A673 (cell line): ENCODE measurements at regions not wholly inside any gene's neighbourhood (a gene's known extent, or its start where the extent isn't known, plus 50 kb on each side); places are given as distances from the start of the nearest gene placed in this dataset.

Experiments
- BruUV-seq: library from RNA; stranded (reverse); fragments of 400-500 nt; replicated peaks from 2 replicates; lab custom pipeline; 2021; lab: Mats Ljungman, UMichigan
- CTCF ChIA-PET: fragments of 300-600 bp; sonication (Branson Sonifier 250); formaldehyde crosslinking; loops from one replicate; lab custom pipeline; 2022; ENCODE audit warnings: antibody characterized with exemption; lab: Charles Lee
- POLR2A ChIA-PET: fragments of 300-600 bp; sonication (Branson Sonifier 250); formaldehyde crosslinking; loops from one replicate; lab custom pipeline; 2022; ENCODE audit warnings: antibody characterized with exemption; ENCODE audit not compliant: low non-redundant PET; lab: Charles Lee
- DNase-seq: peaks from one replicate; pipeline ENCODE4 v3.0.0-alpha.2; 2015; ENCODE audit warnings: low spot score
- H3K27ac ChIP-seq: fragments of 200-600 bp; sonication (generic); 2 replicates; pipeline ENCODE4 v1.5.1; 2016; ENCODE audit warnings: mixed run types, low read depth, mild to moderate bottlenecking, mixed read lengths, antibody characterized with exemption, low read length; ENCODE audit not compliant: poor library complexity, severe bottlenecking
- H3K27me3 ChIP-seq: fragments of 200-600 bp; sonication (generic); replicated peaks from 2 replicates; pipeline ENCODE4 v1.6.1; 2017; ENCODE audit warnings: mixed run types, low read depth, mild to moderate bottlenecking, mixed read lengths, antibody characterized with exemption, low read length; ENCODE audit not compliant: insufficient read depth, poor library complexity
- H3K36me3 ChIP-seq: fragments of 200-600 bp; sonication (generic); 2 replicates; pipeline ENCODE4 v1.6.1; 2016; ENCODE audit warnings: mixed run types, mild to moderate bottlenecking, mixed read lengths, antibody characterized with exemption, low read length; ENCODE audit not compliant: insufficient read depth, poor library complexity, severe bottlenecking
- H3K4me1 ChIP-seq: fragments of 200-600 bp; sonication (generic); 2 replicates; pipeline ENCODE4 v1.6.1; 2017; ENCODE audit warnings: mixed run types, mild to moderate bottlenecking, mixed read lengths, antibody characterized with exemption, low read length; ENCODE audit not compliant: insufficient read depth, poor library complexity, severe bottlenecking
- H3K4me3 ChIP-seq: fragments of 200-600 bp; sonication (generic); 2 replicates; pipeline ENCODE4 v1.5.1; 2016; ENCODE audit warnings: low read depth, mixed run types, mild to moderate bottlenecking, mixed read lengths, low read length; ENCODE audit not compliant: poor library complexity, severe bottlenecking
- H3K9me3 ChIP-seq: fragments of 200-600 bp; sonication (generic); 2 replicates; pipeline ENCODE4 v1.6.1; 2016; ENCODE audit warnings: mixed run types, low read depth, mild to moderate bottlenecking, mixed read lengths, antibody characterized with exemption, low read length; ENCODE audit not compliant: poor library complexity, severe bottlenecking
- EZH2 ChIP-seq: fragments of 200-600 bp; sonication (generic); IDR thresholded peaks from 2 replicates; pipeline ENCODE4 v1.6.1; 2017; ENCODE audit warnings: borderline replicate concordance, low read depth, mild to moderate bottlenecking, mixed read lengths, antibody characterized with exemption, low read length; ENCODE audit not compliant: poor library complexity, severe bottlenecking
- intact Hi-C: fragments of 100-400 bp; cut with micrococcal nuclease; formaldehyde crosslinking; loops from one replicate; pipeline ENCODE4 v1.10.0; 2022; ENCODE audit not compliant: unreplicated experiment
- TF ChIP-seq, protein P1 (sequence below): fragments of 300-800, 200-600 bp; sonication (generic); conservative IDR thresholded peaks from 2 replicates; pipeline ENCODE4 v1.5.1; 2017; ENCODE audit warnings: low read depth, mild to moderate bottlenecking, antibody characterized with exemption, low read length, moderate library complexity, mixed read lengths

DNA sequence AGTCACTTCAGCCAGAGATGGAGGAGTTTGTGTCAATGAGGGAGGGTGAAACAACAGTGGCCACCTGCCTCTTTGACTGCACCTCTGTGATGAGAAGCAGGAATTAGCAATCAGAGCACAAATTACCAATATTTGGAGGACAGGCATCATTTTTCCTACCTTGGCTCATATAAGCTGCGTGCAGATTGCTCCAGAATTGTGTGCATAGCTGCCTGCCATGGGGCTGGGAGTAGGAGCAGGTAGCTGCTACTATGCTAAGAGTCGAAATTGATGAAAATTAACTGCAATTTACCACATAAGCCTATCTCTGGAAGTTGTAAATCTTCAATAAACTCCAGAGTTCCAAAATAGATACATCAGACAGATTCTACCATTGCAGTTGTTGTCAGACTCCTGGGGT is 167.5 kb upstream of the HTR2A start:
- DNase-seq, result no peak
- no peaks in the 10 kb centered on the region for H3K36me3 ChIP-seq
- ChIA-PET CTCF (no interaction called here), POLR2A (no interaction called here)
- H3K9me3 ChIP-seq, result peaks cover 4% of the 10 kb centered on the region
- no TSS peak for BruUV-seq
- H3K27me3 ChIP-seq, result peaks cover 5% of the 10 kb centered on the region
- H3K4me1 ChIP-seq, result no peaks in the 10 kb centered on the region
- no peak overlapping the region for H3K4me3 ChIP-seq
- TF ChIP-seq, protein P1, sequence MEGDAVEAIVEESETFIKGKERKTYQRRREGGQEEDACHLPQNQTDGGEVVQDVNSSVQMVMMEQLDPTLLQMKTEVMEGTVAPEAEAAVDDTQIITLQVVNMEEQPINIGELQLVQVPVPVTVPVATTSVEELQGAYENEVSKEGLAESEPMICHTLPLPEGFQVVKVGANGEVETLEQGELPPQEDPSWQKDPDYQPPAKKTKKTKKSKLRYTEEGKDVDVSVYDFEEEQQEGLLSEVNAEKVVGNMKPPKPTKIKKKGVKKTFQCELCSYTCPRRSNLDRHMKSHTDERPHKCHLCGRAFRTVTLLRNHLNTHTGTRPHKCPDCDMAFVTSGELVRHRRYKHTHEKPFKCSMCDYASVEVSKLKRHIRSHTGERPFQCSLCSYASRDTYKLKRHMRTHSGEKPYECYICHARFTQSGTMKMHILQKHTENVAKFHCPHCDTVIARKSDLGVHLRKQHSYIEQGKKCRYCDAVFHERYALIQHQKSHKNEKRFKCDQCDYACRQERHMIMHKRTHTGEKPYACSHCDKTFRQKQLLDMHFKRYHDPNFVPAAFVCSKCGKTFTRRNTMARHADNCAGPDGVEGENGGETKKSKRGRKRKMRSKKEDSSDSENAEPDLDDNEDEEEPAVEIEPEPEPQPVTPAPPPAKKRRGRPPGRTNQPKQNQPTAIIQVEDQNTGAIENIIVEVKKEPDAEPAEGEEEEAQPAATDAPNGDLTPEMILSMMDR, result no peak
- no peak for TF ChIP-seq EZH2
- intact Hi-C loops, result no loop called here
- no peak overlapping the region for H3K27ac ChIP-seq

DNA sequence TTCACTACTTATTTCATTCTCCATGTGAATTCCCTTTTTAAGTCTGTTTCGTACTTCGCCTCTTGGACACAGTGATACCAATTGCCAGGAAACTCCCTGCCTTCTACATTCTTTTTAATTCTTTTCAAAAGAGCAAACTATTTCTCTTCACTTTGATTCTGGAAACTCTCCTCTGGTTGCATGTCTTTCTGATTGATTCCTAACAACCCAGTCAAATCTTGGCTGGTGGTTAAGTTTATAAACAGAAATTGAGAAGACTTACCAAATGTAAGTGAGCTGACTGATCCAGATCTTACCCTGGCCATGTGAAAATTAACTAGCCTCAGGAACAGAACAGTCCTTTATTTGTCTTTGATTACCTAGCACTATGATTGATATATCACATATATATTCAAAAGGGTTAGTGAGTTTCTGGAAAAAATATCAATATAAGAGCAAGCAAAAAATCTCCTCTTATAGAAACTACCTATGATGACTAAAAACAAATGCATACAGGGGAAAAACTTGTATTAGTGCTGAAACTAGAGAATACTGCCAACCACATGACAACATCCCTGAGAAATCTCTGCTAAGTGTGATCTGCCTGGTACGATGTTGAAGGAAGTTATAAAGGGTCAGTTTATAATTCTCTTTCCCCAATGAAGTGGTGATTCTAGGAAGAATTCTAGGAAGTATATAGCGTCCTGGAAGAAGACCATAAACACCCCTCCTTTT is 152.6 kb upstream of the HTR2A start:
- intact Hi-C loops, result no loop called here
- Histone ChIP-seq H3K4me3 (no peak overlapping the region), H3K27ac (no peak overlapping the region), H3K36me3 (no peaks in the 10 kb centered on the region), H3K27me3 (peaks cover 38% of the 10 kb centered on the region), H3K9me3 (no peaks in the 10 kb centered on the region), H3K4me1 (no peaks in the 10 kb centered on the region)
- ChIA-PET CTCF (no interaction called here), POLR2A (no interaction called here)
- no TSS peak for BruUV-seq
- no peak for DNase-seq
- TF ChIP-seq EZH2, result no peak
- TF ChIP-seq, protein P1, result no peak

DNA sequence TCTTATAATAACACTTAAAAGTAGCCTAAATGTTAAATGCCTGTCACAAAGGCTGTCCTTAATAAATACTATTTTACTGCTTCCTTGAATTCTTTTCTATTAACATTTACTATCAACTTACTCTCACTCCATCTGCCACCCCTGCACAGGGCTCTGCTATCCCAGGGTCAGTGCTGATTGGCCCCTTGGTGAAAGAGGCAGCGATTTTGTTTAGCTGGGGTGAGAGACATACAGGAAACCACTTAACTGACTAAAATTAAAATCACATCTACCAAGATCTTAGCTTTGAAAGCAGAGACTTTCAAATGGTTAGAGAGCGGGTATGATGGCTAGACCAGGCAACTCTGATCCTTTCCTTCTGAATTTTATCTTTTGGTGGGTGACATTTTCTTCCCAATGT is 149.9 kb upstream of the HTR2A start:
- Histone ChIP-seq H3K36me3 (no peaks in the 10 kb centered on the region), H3K27me3 (peaks cover 34% of the 10 kb centered on the region), H3K4me1 (no peaks in the 10 kb centered on the region), H3K27ac (no peak overlapping the region), H3K9me3 (no peaks in the 10 kb centered on the region), H3K4me3 (no peak overlapping the region)
- no peak for TF ChIP-seq EZH2
- TF ChIP-seq, protein P1, result no peak
- BruUV-seq, result no TSS peak
- intact Hi-C loops, result no loop called here
- POLR2A ChIA-PET, result interaction anchor here (0.6 kb wide), 1 partner anchor 239 kb away, joined by 5 read pairs; no protein-coding TSS in a partner anchor
- CTCF ChIA-PET, result no interaction called here
- DNase-seq, result no peak
